GM19397 (cell line): ENCODE measurements at regions not wholly inside any gene's neighbourhood (a gene's known extent, or its start where the extent isn't known, plus 50 kb on each side); places are given as distances from the start of the nearest gene placed in this dataset.

Source experiments
- ATAC-seq: cut with Tn5 transposase; IDR thresholded peaks from one replicate; pipeline ENCODE4 v1.9.1; 2021; ENCODE audit warnings: mild to moderate bottlenecking, moderate library complexity; ENCODE audit not compliant: unreplicated experiment

DNA sequence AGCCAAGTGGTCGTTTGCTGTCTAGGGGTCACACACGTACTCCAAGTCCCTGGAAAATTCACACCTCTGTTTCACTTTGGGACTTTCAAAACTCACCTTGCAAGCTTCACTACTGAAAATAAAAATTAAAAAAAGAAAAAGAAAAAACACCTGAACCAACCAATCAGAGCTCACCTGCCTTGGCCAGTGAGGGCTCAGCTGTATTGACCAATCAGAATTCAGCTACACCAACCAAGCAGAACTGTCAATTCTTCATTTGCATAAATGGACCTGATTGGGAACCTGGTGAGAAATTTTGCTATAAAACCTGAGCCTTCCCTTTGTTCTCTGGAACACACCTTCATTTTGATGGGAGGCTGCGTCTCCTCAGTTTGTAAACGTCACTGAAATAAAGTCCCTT lies 176.4 kb downstream of the TTC32 start:
- no peak for ATAC-seq

DNA sequence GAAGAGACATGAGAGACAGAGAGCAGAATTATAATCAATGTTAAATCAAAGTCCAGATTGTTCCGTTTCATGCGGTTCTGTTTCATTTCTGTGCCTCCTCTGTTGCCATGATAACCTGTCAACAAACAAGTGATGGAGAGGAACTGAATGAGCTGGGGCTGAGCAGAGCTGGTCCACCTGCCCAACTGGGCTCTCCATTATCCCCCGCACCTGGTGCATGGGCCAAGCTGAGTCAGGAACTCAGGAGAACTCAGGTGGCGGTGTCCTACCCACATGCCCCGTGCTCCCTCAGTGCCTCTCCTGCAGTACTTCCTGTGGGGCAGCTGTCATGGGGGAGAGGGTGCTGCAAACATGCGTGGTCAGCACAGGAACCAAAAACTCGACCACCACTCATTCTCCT lies 178.8 kb downstream of the TTC32 start:
- ATAC-seq, result no peak

DNA sequence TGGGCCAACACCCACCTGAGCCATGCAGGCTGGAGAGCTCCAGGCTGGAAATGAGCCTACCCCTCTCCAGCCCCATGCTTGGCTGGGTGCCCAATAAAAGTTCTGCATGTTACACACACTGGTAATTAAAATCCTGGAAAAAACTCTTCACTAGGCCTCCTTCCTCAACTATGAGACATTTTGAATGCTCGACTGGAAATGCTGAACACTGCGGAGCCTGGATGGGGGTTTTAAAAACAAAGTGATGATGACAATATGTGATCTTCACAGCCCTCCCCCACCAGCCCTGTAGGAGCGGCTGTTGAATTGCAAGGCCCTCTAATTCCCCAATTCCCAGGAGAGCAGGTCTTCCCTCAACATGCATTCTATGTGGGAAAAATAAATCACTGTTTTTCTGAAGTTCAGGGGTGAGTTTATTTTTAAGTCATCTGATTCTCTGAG lies 179.2 kb downstream of the TTC32 start:
- no peak for ATAC-seq

DNA sequence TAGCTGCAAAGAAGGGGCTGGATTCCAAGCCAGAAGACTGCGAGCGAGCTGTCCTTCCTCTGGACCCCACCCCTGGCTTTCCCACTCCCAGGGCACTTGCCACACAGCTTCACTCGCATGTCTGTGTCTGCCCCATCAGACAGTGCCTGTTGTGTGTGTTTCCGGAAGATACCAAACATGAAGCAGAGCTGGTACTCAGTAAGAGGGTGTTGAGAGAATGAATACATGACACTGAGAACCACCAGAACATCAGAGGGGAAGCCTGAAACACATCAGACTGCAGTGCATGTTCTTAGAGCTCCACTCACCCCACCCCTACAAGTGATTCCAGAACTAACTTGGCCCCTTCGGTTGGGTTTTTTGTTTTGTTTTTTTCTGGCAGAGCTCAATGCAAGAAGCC lies 181.5 kb downstream of the TTC32 start:
- ATAC-seq, result no peak

DNA sequence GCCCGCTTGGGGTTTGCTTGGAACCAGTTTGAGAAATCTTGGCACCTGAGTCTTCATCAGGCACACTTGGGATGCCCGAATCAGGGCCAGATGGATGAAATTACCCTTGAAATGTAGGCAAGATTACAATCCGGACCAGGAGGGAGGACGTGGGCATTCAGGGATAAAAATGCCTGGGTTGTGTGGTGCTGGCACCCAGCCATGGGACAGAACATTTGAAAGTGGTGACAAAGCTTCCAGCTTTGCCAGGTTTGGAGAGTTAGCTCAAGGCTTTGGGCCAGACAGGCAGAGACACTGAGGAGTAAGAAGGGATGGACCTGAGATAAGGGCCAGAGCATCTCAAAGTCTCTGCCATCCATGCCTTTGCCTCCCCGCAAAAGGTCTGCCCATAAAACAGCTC lies 182.2 kb downstream of the TTC32 start:
- no peak for ATAC-seq

DNA sequence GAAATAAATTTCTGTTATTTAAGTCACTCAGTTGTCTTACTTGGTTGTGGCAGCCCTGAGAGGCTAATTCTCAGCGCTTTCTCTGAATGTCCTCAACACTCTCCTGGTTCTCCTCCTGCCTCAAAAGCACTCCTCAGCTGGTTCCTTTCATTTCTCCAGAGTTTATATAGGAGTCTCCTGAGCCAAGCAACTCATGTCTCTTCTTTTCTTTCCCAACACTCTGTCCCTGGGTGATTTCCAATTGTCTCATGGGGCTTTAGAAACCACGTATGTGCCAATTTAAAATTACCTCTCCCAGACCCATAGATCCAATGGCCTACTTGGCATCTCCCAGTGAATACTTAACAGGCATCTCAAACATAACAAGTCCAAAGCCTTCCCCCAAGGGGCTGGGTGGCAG lies 184.3 kb downstream of the TTC32 start:
- no peak for ATAC-seq

DNA sequence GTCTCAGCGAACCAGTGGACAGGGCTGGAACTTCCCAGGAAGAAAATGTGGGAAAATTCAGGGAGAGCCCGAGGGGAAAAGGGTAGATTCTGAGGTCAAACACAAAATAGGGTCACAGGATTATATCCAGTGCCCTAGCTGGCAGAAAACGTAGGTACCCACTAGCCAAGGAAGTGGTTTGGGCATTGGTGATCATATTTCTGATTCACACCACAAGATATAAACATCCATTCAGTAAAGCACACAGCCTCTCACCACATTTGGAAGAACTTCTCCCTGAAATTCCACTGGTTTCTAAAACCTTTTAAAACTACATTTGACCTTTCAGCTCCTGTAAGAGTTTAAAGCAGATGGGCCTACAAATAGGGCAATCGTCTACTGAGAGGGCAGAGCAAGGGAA lies 186.9 kb downstream of the TTC32 start:
- ATAC-seq, result no peak

DNA sequence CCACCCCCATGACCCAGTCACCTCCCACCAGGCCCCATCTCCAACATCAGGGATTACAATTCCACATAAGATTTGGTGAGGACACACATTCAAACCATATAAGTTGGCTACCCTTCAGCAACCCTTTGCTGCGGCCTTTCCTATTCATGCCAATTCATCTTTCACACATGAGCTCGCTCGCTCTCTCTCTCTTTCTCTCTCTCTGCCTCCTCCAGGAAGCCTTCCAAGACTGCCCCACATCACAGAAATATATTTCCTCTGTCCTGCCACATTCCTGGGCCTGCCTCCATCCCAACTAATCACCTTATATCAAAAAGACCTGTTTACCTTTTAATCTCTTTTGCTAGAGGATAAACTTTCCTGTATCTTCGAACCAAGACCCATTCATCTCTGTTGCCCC lies 188.9 kb downstream of the TTC32 start:
- no peak for ATAC-seq

DNA sequence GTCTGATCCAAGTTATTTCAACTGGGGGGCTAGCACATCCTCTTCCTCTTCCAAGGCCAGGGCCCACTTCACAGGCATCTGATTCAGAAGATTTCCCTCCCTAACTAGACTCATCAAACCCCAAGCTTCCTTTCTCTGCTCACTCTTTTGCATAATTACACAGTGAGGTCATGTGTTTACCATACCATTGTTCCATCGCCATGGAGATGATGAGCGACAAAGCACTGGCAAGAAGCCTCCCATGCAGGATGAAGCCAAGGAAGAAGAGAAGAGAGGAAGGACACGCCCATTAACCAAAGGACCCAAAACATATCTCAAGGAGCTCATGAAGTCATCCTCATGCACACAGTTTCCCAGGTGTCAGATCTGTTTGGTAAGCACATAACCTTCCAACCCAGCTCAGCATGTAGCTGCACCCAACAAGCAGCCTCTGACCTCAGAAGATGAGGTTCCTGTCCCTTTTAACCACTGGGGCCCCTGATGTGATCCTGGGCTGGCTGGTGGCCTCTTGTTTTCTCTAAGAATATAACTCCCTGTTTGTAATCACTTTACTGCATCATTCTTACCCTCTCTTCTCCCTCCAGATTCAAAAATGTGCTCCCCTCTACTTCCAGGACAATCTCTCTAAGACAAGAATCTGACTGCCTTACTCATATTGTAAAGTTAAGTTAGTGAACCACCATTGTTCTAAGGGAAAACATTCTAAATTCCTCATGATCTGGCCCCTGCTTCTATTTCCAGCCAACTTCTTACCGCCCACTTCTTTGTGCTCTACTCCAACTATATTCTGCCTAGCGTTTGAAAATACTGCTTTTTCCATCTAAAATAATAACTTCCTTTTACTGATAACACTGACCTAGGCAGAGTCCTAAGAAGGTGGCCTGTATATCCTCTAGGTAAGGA lies 190.1 kb downstream of the TTC32 start:
- no peak for ATAC-seq

DNA sequence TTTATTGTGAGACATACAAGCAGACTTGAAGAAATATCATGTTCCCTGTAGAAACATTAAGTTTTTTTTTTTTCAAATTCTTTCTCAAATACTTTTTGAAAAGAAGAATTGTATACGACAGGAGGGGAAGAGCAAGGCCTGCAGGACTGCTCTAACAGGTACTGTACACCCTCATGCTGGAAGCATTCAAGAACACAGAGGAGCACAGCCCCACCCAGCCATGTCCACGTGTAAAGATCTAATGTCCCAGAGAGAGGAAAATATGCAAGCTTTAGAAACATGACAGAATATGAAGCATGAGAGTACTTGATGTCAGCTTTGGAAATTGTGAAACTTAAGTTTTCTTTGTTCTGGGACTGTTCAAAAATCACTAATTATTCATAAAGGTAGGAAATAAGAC lies 191.6 kb downstream of the TTC32 start:
- no peak for ATAC-seq

DNA sequence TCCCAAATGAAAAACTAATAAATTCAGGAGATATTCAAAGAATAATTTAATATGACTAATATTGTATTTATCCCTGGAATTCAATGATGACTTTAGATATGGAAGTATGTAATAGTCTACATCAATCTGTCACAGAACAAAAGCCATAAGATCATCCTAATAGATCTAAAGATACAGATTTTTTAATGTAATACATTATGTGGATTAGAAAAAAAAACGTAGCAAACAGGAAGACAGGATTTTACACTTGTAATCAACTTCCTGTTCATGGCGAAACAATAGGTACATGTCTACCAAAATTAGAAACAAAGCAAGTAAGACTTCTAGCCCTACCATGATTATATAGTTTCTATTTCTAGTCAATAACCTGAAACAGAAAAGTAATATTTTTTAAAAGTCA lies 192.2 kb downstream of the TTC32 start:
- no peak for ATAC-seq

DNA sequence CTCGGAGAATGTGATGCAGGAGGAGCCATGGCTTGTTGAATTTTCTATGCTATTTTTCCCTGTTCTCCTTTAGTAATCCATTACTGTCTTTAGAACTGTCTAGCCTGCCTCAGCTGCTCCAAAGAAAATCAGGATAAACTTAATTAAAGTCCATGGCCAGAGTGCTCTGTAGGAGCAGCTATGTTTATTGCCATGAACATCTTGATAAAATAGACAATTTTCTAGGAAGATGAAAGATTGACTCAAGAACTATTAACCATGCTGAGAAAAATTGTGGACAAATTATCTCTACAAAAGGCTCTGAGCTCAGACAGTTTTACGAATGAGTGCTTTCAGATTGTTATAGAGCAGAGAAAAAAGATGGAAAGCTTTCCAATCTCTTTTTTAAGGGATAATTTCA lies 193.0 kb downstream of the TTC32 start:
- no peak for ATAC-seq

DNA sequence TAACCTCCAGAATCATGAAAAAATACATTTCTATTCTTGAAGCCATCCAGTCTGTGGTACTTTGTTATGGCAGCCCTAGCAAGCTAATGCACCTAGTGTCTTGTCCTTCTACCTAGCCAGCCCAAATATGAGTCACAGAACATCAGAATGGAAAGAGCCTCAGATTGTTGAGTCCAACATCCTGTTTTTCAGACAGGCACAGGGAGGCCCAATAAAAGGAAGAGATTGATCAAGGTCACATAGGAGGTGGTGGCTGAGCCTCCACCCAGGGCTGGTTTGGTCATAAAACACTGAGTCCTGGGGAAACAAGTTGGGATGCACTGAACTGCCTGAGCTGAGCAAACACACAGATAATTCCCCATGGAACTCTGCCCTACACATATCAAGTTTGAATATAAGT lies 195.5 kb downstream of the TTC32 start:
- ATAC-seq, result no peak

DNA sequence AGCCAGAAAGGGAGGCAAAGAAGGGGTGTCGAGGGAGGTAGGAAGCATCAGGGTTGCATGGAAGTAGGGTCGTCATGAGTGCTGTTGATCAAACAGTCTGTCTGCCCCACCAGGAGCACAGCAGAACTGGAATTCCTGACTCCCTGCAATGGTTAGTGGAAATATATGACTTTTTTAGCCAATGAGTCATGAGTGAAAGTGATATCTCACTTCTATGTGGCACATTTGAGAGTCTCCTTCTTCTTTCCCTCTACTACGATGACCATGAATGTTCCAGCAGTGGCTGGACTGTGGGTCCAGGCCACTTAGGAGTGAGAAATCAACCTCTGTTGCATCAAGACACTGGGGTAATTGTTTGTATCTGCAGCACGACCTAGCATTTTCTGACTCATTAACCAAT lies 199.5 kb downstream of the TTC32 start:
- no peak for ATAC-seq

DNA sequence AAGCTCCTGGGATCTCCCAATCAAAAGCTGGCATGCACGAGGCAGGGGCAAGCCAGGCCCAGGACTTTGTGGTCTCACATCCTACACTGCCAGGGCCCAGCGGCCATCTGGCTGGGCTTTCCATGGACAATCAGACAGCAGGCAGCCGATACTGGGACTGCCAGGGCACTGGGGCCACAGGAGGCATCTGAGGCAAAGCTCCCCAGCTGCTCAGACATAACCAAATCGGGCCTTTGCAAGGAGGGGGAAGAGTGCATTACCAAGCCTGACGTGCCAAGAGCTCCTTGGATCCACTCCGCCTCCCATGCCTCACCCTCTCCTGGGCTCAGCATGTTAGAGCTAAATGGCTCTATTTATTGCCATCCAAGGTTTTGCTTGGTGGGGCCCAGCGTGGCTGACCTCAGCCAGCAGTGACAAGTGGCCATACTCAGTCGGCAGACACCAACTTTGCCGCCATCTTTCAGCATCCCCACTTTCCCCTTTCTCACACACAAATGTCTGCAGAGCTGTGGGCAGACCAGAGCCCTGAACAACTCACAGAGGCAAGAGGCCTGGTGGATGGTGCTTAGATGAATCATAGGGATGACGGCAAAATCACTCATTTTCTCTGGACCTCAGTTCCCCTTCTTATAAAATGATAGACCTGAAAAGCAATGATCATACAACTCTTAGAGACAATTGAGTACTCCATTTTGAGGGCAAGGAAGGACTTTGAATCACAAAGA lies 200.8 kb downstream of the TTC32 start:
- ATAC-seq, result no peak

DNA sequence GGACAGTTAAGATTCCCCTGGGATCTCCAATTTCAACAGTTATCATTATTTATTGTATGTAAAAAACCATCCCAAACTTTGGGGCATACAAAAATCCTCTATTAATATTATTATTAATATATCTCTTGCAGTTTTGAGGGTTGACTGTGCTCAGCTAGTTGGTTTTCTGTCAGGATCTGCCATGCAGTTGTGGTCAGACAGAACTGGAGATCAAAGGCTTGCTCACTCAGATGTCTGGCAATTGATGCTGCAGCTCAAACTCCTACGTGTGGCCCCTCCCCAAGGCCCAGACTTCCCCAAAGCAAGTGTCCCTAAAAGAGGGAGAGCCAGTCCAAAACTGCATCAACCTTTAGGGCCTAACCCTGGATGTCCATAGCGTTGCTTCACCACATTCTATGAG lies 204.7 kb downstream of the TTC32 start:
- no peak for ATAC-seq

DNA sequence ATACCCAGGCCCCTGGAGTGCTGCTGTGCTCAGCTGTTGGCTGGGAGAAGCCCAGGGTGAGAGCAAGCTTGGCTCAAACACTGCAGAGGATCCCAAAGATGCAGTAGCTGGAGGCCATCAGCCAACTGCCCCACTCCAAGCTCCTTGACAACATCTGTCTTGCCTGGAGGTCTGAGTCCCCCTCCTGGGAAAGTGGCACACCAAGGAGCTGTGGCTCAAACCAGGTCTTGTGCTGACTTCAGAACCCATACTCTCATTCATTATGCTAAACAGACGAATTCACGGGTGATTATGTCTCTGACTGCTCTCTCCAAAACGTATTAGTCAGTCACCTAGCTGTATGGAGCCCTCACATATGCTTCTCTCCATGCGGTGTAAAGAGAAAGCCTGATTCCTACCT lies 206.1 kb downstream of the TTC32 start:
- no peak for ATAC-seq

DNA sequence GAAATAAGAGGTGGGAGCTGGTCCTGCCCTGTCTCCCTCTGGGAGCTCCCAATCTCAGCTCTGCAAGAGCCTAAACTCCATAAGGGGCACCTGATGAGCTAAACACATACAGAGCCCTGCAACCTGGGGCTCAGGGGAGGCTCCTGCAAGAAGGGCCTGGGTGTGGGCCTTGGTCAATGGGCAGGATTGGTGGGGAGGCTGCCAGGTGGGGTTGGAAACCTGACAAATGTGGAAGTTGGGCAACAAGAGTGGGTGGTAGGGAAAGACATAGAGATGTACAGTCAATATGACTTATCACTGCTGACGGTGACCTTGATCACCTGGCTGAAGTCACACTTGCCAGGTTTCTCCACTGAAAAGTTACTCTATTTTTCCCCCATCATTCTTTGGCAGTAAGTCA lies 209.9 kb downstream of the TTC32 start:
- ATAC-seq, result no peak

DNA sequence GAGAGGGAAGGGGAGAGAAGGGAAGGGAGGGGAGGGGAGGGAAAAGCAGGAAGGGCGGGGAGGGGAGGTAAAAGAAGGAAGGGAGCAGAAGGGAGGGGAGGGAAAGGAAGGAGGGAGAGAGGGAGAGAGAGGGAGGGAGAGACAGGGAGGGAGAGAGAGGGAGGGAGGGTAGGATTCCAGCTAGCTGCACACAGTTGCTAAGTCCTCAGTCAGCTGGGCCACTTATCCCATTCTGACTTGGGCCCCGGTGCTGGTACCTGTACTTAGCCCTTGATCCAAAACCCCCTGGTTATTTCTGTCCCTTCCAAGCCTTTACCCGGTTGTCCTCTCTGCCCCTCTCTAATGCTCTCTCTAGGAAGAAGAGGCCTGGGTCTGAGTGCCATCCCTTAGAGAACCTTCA lies 211.4 kb downstream of the TTC32 start:
- ATAC-seq, result no peak

DNA sequence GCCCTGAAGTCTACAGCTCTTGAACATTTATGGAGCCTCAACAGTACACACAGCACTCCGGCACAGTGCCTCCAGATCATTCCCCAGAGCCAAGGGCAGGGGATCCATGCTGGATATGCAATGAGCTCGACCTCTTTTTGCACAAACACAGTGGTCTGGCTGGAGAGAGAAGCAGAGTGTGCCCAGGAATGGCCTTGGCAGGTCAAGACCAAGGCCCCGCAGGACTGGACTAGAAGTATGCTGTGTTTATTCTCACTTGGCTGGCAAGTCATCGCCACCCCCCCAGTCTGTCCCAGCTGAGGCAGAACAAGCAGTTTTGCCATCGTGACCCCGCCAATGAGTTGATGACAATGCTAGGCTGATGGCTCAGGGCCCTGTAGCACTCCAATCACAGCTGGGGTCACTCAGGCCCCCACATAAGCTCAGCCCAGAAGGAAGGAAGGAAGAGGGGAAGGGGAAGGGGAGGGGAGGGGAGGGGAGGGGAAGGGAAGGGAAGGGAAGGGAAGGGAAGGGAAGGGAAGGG lies 212.1 kb downstream of the TTC32 start:
- no peak for ATAC-seq

DNA sequence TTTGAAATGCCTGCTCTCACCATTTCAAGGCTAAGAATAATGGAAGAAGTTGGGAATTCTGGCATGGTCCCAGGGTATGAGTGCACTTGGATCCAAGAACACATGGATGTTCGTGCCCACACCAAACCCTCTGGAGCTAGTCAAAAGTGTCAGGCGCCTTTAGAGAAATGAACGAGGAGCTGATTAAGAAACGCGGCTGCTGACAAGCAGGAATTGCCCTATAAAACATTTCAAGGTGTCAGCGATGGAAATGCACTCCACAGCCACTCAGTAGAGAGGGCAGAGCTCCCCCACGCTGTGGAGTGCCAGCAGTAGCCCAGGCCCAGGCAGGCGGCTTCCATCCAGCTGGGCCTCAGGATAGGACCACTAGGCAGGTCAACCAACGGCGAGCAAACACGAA lies 213.7 kb downstream of the TTC32 start:
- no peak for ATAC-seq

DNA sequence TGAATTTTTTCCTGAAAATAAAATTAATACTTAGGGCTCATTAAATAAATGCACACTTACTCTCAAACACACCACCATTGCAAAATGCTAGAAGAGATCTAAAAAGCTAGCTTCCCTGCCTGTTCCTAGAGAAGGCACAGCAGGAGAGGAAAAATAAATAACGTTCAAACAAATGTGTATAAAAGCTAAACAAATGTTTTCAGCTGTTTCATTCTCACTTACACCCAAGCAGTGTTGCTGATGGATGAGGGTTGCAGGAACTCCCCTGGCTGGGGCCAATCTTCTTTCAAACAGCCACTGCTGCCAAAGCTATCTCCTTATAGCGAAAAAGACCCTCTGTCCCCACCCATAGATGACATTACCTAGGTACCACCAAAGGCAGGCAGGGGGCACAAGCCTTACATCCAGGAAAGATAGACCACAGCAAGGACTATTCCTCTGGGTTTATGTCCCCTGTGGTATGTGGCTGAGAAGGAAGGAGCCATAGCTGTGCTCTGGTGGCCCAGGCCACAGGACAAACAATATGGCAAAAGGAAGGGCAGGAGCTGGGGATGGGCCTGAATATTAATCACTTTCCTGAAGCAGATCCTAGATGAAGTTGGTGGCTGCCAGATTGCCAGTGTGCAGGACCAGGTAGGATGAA lies 214.6 kb downstream of the TTC32 start:
- ATAC-seq, result no peak
